ENCODE measurements at regions not wholly inside any gene's neighbourhood (a gene's known extent, or its start where the extent isn't known, plus 50 kb on each side); places are given as distances from the start of the nearest gene placed in this dataset.

GRCh38 chr1:112105557-112105956 is 116.1 kb upstream of the KCND3 start:
- ChIA-PET CTCF (interaction anchor here (0.7 kb wide), 1 partner anchor 509 kb away, joined by 3 read pairs; no protein-coding TSS in a partner anchor), POLR2A (no interaction called here)
- H3K36me3 ChIP-seq (ENCODE audit: control insufficient read depth in 2 of 2, insufficient read depth in 1 of 2, low read length in 2 of 2): no peaks in the 10 kb centered on the region
- no peaks in the 10 kb centered on the region for H3K9me3 ChIP-seq (ENCODE audit: control insufficient read depth, insufficient read depth, low read depth, low read length)
- no peak overlapping the region for H3K4me3 ChIP-seq (ENCODE audit: low read depth, low read length)
- H3K27ac ChIP-seq (ENCODE audit: extremely low read depth, low read depth, low read length): no peak overlapping the region
- TF ChIP-seq ZBTB1 (tag by site-specific recombination; IDR thresholded peaks at IDR 0.05) (no peak), GLI4 (tag by site-specific recombination; IDR thresholded peaks at IDR 0.05) (no peak), REPIN1 (tag by site-specific recombination; IDR thresholded peaks at IDR 0.05; ENCODE audit: low read depth) (no peak), ZNF777 (tag by site-specific recombination; IDR thresholded peaks at IDR 0.05; ENCODE audit: borderline replicate concordance) (no peak), ZNF830 (tag by site-specific recombination; IDR thresholded peaks at IDR 0.05; ENCODE audit: low read depth) (no peak), ZFHX2 (tag by site-specific recombination; conservative IDR thresholded peaks at IDR 0.05) (no peak), ZNF211 (tag by site-specific recombination; IDR thresholded peaks at IDR 0.05; ENCODE audit: low read depth) (no peak), ZIC2 (tag by site-specific recombination; IDR thresholded peaks at IDR 0.05) (no peak), ZNF174 (tag by site-specific recombination; IDR thresholded peaks at IDR 0.05) (no peak), CTCF (tag by site-specific recombination; IDR thresholded peaks at IDR 0.05) (no peak), ZNF529 (tag by site-specific recombination; IDR thresholded peaks at IDR 0.05; ENCODE audit: insufficient replicate concordance) (no peak), ZNF341 (tag by site-specific recombination; IDR thresholded peaks at IDR 0.05; ENCODE audit: low read depth) (no peak), ZFP41 (tag by site-specific recombination; IDR thresholded peaks at IDR 0.05; ENCODE audit: borderline replicate concordance) (no peak), ZNF600 (tag by site-specific recombination; IDR thresholded peaks at IDR 0.05) (no peak), ZNF514 (tag by site-specific recombination; IDR thresholded peaks at IDR 0.05) (no peak), ZNF776 (tag by site-specific recombination; IDR thresholded peaks at IDR 0.05; ENCODE audit: borderline replicate concordance) (no peak), ZNF398 (tag by site-specific recombination; IDR thresholded peaks at IDR 0.05) (no peak), ZNF394 (tag by site-specific recombination; IDR thresholded peaks at IDR 0.05; ENCODE audit: borderline replicate concordance) (no peak), PBX3 (CRISPR knock-in tag; IDR thresholded peaks at IDR 0.05) (no peak), SALL2 (tag by site-specific recombination; IDR thresholded peaks at IDR 0.05; ENCODE audit: borderline replicate concordance) (no peak)
- H3K4me1 ChIP-seq (ENCODE audit: control insufficient read depth, insufficient read depth, low read length): no peaks in the 10 kb centered on the region

- Histone ChIP-seq H3K27ac (ENCODE audit: extremely low read depth, low read depth, low read length) (no peak overlapping the region), H3K4me1 (ENCODE audit: control insufficient read depth, insufficient read depth, low read length) (no peaks in the 10 kb centered on the region), H3K4me3 (ENCODE audit: low read depth, low read length) (no peak overlapping the region), H3K9me3 (ENCODE audit: control insufficient read depth, insufficient read depth, low read depth, low read length) (no peaks in the 10 kb centered on the region), H3K36me3 (ENCODE audit: control insufficient read depth in 2 of 2, insufficient read depth in 1 of 2, low read length in 2 of 2) (no peaks in the 10 kb centered on the region)
- TF ChIP-seq ZBTB6 (tag by site-specific recombination; IDR thresholded peaks at IDR 0.05) (no peak), ZNF354C (tag by site-specific recombination; IDR thresholded peaks at IDR 0.05; ENCODE audit: borderline replicate concordance, low read depth) (no peak)
- ChIA-PET POLR2A (no interaction called here), CTCF (no interaction called here)
Measured at GRCh38 chr1:112110031-112110430, 120.6 kb upstream of the KCND3 start.

All from HEK293 (cell line).